Bone marrow (tissue), 2 donors: ENCODE measurements at regions not wholly inside any gene's neighbourhood (a gene's known extent, or its start where the extent isn't known, plus 50 kb on each side); places are given as distances from the start of the nearest gene placed in this dataset.

Experiments used
- DNase-seq, 2 donors: peaks; one replicate each; lab custom pipeline; 2025; lab: John Stamatoyannopoulos, UW

DNA sequence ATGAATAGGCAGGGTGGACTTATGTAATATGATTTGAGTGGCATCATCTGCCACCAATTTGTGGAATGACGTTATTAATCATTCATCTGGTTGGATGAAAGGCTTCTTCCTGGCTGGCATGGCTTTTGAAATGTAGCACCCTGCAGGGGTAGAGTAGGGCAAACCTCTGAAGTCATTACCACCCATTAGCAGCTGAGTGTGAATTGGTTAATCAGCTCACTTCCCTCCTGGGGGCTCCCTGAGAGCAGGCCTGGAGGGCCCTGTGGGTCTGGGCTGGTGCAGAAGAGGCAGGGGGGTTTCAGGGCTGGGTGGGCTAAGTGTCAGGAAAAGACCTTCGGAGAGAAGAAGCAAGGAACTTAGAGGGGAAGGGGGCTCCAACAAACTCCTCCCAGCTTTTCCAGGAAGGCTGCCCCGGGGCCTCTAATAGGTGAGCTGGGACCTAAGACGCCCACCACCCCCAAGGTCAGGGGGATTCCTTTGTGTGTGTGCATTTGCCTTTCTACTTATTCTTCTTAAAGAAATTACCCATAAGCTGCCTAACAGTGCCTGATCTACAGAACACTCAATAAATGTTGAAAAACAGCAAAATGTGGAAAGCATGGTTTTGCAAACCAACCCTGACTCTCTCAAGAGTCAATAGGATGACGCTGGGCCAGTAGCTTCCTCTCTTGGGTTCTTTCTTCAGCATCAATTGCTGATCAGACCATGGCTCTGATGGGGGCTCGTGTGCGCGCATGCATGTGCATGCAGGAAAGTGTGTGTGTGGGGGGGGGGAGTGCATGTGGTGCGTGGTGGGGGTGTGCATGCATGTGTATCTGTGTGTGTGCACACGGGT is 49.7 kb upstream of the ZNF516 start:
- DNase-seq: no peak
